Eye (tissue), 1 donor: ENCODE measurements at regions not wholly inside any gene's neighbourhood (a gene's known extent, or its start where the extent isn't known, plus 50 kb on each side); places are given as distances from the start of the nearest gene placed in this dataset.

Experiments
- DNase-seq: peaks from one replicate; pipeline ENCODE4 v3.0.0-alpha.2; 2015

- DNase-seq: peak; percentile 20
Observed at GRCh38 chr4:14184265-14184664, 556.7 kb upstream of the BOD1L1 start.

DNA sequence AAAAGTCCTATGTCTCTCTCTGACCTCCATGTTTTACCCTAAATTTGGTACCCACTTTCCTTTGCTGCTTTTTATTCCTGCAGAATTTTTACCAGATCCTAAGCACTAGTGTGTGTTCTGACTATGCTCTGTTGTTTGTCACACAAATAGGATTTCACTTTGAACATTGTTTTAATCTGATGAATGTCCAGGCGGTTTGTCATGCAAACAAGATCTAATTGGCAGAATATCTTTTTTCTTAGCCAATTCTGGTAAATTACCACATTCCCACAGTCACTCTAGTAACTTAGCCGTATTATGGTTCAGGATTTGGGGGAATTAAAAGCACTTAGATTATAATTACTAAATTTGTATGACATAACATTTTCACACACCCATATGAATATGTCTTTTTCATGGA lies 557.2 kb upstream of the BOD1L1 start:
- DNase-seq: no peak

GRCh38 chr4:14188214-14188613 lies 560.7 kb upstream of the BOD1L1 start:
- no peak for DNase-seq

DNA sequence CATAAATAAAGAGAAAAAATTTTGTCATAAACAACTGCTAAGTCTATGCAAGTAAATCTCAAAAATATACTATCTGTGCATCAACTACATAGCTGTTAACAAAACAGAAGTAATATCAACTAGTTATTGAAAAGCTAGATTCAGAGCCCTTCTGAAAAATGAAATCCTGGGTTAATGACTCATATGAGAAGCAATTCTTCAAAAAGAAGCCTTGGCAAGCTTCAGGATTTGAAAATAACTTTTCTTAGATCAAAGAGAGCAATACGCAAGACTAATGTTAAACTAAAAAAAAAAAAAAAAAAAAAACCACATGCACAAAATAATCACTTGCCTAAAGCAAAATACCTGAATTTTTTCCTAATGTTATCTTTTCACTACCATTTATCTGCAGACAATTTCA lies 566.1 kb upstream of the BOD1L1 start:
- no peak for DNase-seq

DNA sequence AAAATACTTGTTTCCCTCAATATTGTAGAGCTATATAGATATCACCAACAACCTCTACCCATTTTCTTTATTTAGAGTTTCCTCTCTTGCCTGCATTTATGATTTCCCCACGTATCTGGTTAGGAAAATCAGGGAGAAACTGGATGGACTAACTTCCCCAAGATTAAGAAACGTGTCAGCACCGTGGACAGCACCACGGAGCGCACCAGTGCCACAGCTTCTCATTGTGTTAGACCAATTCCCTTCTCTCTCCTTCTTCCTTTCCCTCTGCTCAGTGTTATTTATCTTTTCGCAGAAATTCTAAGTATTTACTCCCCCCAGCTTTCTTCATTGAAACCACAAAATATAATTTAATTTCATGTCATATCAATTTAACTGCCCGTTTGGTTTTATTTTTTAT lies 568.6 kb upstream of the BOD1L1 start:
- peak; percentile 80 for DNase-seq

DNA sequence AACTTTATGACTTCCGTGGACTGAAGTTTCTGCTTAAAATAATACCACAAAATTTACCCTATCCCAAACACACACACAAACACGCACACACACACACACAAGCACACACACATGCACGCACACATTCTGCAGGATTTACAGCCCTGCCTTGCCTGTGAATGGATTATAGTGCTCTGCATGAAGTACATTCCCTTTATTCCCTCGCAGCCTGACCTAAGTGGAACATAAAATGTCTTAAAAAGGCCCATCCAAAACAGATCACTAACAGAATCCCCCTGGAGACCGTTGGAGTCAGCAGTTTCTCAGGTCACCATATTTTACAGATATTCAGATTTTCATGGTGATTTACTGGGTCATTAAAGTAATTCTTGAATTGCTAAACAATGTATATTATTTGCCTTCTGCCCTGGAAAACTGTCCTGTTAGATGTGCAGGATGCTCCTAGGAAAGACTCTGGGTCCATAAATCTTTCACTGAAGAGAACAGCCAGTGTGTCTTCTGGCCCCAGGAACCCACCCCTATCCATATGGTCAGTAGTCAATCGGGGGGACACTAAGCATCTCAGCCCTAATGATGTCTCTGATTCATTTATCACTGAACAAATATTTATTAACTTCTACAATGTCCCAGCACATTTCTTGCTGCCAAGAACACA lies 587.7 kb upstream of the BOD1L1 start:
- DNase-seq: no peak

GRCh38 chr4:14217401-14217800 lies 589.9 kb upstream of the BOD1L1 start:
- no peak for DNase-seq

GRCh38 chr4:14218641-14219040 lies 591.1 kb upstream of the BOD1L1 start:
- DNase-seq: no peak

- DNase-seq: no peak
Observed at GRCh38 chr4:14221176-14221575, 593.7 kb upstream of the BOD1L1 start.

DNA sequence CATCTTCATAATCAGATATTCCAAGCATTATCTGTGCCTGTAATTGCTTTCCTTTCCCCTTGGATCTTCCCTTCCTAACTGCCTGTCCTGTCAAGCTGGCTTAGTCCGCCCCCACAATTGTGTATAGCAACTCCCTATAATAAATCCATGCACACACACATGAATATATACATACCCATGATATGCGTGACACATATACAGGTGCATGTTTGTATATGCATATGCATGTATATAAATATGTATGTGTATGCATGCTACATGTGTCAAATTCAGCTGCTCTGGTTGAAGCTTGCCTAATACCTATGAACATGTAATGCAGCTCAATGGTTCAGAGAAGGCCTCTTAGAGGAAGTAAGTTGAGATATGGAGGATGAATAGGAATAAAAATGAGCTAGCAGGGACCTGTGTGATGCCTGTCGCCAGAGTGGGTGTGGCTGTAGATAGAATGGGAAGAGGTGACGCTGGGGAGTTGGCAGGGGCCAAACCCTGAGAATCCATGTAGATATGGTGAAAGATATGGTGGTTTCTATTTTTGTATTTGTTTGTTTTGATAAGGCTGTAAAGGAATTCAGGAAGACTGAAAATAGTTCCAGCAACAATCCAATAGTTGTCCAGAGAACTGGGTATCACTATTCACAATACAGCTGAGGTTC lies 595.0 kb upstream of the BOD1L1 start:
- no peak for DNase-seq

GRCh38 chr4:14223461-14223860 lies 595.9 kb upstream of the BOD1L1 start:
- no peak for DNase-seq

GRCh38 chr4:14225688-14226207 lies 598.2 kb upstream of the BOD1L1 start:
- DNase-seq: no peak

DNA sequence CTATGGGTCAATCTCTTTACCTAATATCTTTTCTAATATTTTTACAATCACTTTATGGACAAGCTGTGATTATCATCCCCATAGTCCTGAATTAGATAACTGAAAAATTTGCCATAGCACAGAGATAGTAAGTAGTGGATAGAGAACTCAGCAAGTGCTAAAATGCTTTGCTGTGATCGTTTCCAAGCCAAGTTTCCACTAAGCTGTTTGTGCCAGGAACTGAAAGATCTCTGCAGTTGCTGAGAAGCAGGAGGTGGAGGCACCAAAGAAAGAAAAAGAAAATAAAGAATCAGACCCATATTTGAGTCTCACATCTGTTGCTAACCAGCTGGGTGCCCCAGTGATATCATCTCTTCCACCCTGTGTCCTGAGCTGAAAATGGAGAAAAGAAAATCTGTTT lies 605.6 kb upstream of the BOD1L1 start:
- no peak for DNase-seq

DNA sequence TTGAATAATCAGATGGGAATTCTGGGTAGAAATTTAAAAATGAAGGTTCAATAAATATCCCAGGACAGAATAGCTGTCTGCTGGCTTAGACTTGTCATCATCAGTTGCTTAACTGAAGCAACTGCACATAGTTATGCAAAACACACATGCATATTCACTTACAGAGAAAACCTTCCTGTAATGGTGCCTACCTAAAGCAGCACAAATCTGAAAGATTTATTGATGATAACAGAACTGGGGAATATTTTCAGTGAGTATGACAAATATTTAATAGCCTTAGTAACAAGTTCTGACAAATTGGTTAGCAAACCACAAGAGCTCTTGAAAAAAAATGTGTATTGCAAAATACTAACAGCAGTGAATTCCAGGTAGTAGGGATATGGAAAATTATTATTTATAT lies 606.8 kb upstream of the BOD1L1 start:
- no peak for DNase-seq

DNA sequence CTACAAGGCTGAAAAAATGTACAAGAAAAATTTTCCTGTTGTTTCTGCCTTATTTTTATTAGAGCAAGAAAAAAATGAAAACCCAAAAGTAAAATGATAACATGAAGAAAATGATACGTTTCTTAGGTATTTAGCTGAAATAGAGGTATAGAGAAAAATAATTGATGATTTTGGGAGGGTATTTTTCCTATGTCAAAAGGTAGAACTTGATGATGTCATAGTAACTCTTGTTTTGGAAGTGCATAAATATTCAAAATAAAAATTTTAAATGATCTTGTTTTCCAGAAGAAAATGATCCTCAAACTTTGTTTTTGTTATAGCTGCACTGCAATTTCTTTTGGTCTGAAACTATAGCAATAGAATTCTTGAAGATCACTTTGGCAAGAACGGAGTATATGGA lies 608.8 kb upstream of the BOD1L1 start:
- no peak for DNase-seq

DNA sequence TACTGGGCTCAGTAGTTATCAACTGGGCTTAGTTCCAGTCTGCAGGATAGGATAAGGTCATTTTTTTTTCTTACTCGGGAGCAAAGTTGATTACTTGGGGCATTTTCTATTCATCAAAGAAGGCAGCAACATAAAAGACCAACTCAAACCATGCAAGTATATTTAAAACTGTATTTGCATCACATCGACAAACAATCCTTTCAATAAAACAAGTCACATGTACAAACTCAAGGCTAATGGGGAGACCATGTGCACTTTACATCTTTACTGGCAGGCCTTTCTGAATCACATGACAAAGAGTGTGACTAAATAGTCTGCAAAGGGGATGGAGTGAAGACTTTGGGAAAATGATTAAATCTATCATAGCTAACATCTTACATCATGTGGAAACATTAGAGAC lies 610.4 kb upstream of the BOD1L1 start:
- DNase-seq: no peak

DNA sequence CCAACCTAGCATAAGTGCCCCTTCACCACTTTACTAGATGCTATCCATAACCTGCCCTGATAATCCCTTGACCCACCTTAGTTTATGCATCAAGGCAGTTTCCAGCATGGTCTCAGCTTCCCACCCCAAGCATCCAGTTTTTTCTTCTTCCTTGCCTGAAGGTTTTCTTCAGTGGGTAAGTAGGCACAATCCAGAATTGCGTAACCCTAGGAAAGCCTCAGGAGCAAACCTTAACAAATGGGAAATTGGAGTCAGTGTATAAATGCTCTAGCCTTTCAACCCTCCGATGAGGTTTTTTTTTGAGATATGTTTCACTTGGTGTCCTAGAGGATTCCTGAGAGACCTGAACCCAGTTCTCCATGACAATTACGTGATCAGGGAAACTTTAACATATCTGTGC lies 614.0 kb upstream of the BOD1L1 start:
- DNase-seq: no peak

- peak; percentile 81 for DNase-seq
Observed at GRCh38 chr4:14247767-14248166, 620.2 kb upstream of the BOD1L1 start.

DNA sequence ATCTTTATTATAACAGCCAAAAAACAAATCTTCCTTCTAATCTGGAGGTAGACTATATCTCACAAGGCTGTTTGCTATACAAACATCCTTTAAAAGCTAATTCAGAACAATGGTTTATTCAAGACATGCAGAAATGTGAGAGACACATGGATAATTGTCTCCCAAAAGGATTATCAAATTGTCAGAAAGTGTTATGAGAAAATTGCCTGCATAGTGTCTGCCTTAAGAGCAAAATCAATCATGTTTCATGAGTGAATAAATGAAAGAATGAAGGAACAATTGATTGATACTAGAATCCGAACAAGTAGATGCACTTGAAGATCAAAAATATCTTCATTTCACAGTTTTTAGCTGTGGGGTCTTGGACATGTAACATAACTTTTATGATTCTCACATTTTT lies 621.7 kb upstream of the BOD1L1 start:
- no peak for DNase-seq

DNA sequence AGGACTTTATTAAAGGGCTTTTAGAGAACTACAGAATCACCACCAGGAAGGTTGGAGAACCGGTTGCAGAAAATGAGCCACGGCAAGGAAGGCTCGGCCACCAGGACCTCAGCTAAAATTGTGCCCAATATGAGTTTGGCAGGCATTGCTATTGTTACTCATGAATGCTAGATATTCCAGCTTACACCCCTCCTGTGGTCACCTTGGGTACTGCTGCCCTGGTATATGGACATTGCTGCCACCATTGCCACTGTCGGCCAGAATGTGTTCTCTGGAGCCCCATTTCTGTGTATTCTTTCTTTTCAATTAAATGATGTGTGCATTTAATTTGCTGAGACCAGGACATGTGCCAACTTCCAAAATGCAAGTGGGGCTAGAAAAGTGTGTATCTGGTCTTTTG lies 626.7 kb upstream of the BOD1L1 start:
- DNase-seq: peak; percentile 48

GRCh38 chr4:14254926-14255325 lies 627.4 kb upstream of the BOD1L1 start:
- DNase-seq: peak; percentile 79

- DNase-seq: no peak
Observed at GRCh38 chr4:14257903-14258302, 630.4 kb upstream of the BOD1L1 start.

DNA sequence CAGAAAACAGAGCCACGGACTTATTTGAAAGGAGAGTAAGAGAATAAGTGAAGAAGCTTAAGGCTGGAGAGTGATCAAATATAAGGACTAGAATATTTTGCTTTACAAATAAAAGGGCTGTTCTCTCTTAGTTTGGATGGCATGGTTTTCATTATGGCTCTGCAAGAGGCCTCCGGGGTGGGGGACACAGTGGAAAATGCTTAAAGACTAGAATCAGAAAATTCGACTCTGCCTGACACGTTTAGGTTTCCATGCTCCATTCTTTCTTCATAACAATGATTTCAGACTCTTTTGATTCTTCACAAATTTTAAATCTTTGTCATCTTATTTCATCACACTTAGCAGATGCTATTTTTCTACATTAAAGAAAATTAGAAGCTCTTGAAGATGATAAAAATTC lies 632.4 kb upstream of the BOD1L1 start:
- DNase-seq: no peak

DNA sequence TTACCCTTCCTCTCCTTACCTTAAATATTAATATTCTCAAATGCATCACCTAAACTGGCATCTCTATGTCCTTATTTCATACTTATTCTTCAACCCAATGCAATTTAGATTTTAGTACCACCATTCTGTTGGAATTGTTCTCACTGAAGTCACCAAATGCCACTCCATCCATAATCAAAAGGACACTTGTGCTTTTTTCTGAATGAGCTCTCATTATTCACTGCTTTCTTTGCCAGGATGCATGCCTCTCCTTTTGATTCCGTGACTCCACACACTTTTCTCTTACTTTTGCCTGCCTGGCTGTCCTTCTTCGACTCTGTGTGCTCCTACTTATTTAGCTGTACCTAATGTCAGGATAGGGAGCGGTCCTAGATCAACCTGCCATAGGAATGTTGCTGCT lies 633.1 kb upstream of the BOD1L1 start:
- DNase-seq: no peak

- no peak for DNase-seq
Observed at GRCh38 chr4:14262221-14262620, 634.7 kb upstream of the BOD1L1 start.
